ENCODE measurements at regions not wholly inside any gene's neighbourhood (a gene's known extent, or its start where the extent isn't known, plus 50 kb on each side); places are given as distances from the start of the nearest gene placed in this dataset.

- Histone ChIP-seq H3F3A (ENCODE audit: control insufficient read depth, insufficient read depth) (no peaks in the 10 kb centered on the region), H3K27ac (ENCODE audit: low read depth, low read length) (no peak overlapping the region), H3K79me2 (ENCODE audit: control insufficient read depth, low read length) (no peaks in the 10 kb centered on the region), H3K27me3 (ENCODE audit: control insufficient read depth, low read length) (no peaks in the 10 kb centered on the region), H3K9me2 (replicated peaks; ENCODE audit: control insufficient read depth, low read length) (no peaks in the 10 kb centered on the region), H3K4me2 (ENCODE audit: low read length) (no peak overlapping the region), H3K9me3 (ENCODE audit: control insufficient read depth, insufficient read depth, low read length) (peaks cover 7% of the 10 kb centered on the region; the same call in 1 of the 2 replicates), H3K36me3 (ENCODE audit: control insufficient read depth, low read length) (no peaks in the 10 kb centered on the region), H3K4me3 (ENCODE audit: low read length) (no peak overlapping the region), H4K20me1 (ENCODE audit: control insufficient read depth, insufficient read depth, low read depth, low read length) (no peaks in the 10 kb centered on the region), H3K4me1 (ENCODE audit: control insufficient read depth, low read length) (no peaks in the 10 kb centered on the region)
- TF ChIP-seq EZH2phosphoT487 (IDR thresholded peaks at IDR 0.05; ENCODE audit: borderline replicate concordance, low read length) = no peak
- TF ChIP-seq CTCF (IDR thresholded peaks at IDR 0.05; ENCODE audit: low read depth, low read length, poor library complexity, severe bottlenecking) = peak; percentile 55
Measured at GRCh38 chr2:10520154-10520553, 72.0 kb upstream of the ODC1 start.

- H3K27ac ChIP-seq (ENCODE audit: low read depth, low read length) = no peak overlapping the region
- no peak overlapping the region for H3K4me3 ChIP-seq (ENCODE audit: low read length)
- H3K36me3 ChIP-seq (ENCODE audit: control insufficient read depth, low read length) = no peaks in the 10 kb centered on the region
- H3K9me2 ChIP-seq (replicated peaks; ENCODE audit: control insufficient read depth, low read length) = no peaks in the 10 kb centered on the region
- no peaks in the 10 kb centered on the region for H3K27me3 ChIP-seq (ENCODE audit: control insufficient read depth, low read length)
- H3F3A ChIP-seq (ENCODE audit: control insufficient read depth, insufficient read depth) = no peaks in the 10 kb centered on the region
- no peaks in the 10 kb centered on the region for H4K20me1 ChIP-seq (ENCODE audit: control insufficient read depth, insufficient read depth, low read depth, low read length)
- H3K79me2 ChIP-seq (ENCODE audit: control insufficient read depth, low read length) = no peaks in the 10 kb centered on the region
- H3K4me2 ChIP-seq (ENCODE audit: low read length) = no peak overlapping the region
- TF ChIP-seq EZH2phosphoT487 (IDR thresholded peaks at IDR 0.05; ENCODE audit: borderline replicate concordance, low read length) (no peak), CTCF (IDR thresholded peaks at IDR 0.05; ENCODE audit: low read depth, low read length, poor library complexity, severe bottlenecking) (no peak)
- no peaks in the 10 kb centered on the region for H3K4me1 ChIP-seq (ENCODE audit: control insufficient read depth, low read length)
- peaks cover 8% of the 10 kb centered on the region; the same call in 1 of the 2 replicates for H3K9me3 ChIP-seq (ENCODE audit: control insufficient read depth, insufficient read depth, low read length)
Measured at GRCh38 chr2:10519394-10519740, 71.2 kb upstream of the ODC1 start.

GRCh38 chr2:10518470-10519393 is 70.6 kb upstream of the ODC1 start:
- Histone ChIP-seq H3K27ac (ENCODE audit: low read depth, low read length) (no peak overlapping the region), H4K20me1 (ENCODE audit: control insufficient read depth, insufficient read depth, low read depth, low read length) (no peaks in the 10 kb centered on the region), H3K4me1 (ENCODE audit: control insufficient read depth, low read length) (no peaks in the 10 kb centered on the region), H3K9me2 (replicated peaks; ENCODE audit: control insufficient read depth, low read length) (no peaks in the 10 kb centered on the region), H3K36me3 (ENCODE audit: control insufficient read depth, low read length) (no peaks in the 10 kb centered on the region), H3K27me3 (ENCODE audit: control insufficient read depth, low read length) (no peaks in the 10 kb centered on the region), H3K4me3 (ENCODE audit: low read length) (no peak overlapping the region), H3K79me2 (ENCODE audit: control insufficient read depth, low read length) (no peaks in the 10 kb centered on the region), H3K9me3 (ENCODE audit: control insufficient read depth, insufficient read depth, low read length) (peaks cover 8% of the 10 kb centered on the region; the same call in 1 of the 2 replicates), H3K4me2 (ENCODE audit: low read length) (no peak overlapping the region), H3F3A (ENCODE audit: control insufficient read depth, insufficient read depth) (no peaks in the 10 kb centered on the region)
- TF ChIP-seq EZH2phosphoT487 (IDR thresholded peaks at IDR 0.05; ENCODE audit: borderline replicate concordance, low read length) (no peak), CTCF (IDR thresholded peaks at IDR 0.05; ENCODE audit: low read depth, low read length, poor library complexity, severe bottlenecking) (no peak)

Data from DOHH2 (cell line).